ENCODE measurements at regions not wholly inside any gene's neighbourhood (a gene's known extent, or its start where the extent isn't known, plus 50 kb on each side); places are given as distances from the start of the nearest gene placed in this dataset.
"Not testable (repeated sequence)": the region's sequence is repeated elsewhere in the genome, so short reads cannot be mapped to it uniquely, and the experiment has no call there.

GRCh38 chr4:166153548-166153947 lies 280.5 kb downstream of the TLL1 start:
- no peak for DNase-seq

GRCh38 chr4:166162327-166162726 lies 289.3 kb downstream of the TLL1 start:
- no peak for DNase-seq

GRCh38 chr4:166165829-166166420 lies 292.9 kb downstream of the TLL1 start:
- no peak for DNase-seq

GRCh38 chr4:166169111-166169510 lies 296.1 kb downstream of the TLL1 start:
- DNase-seq, result no peak

- no peak for DNase-seq
These were observed 299.6 kb downstream of the TLL1 start for GRCh38 chr4:166172619-166173018.

GRCh38 chr4:166174717-166175490 lies 301.9 kb downstream of the TLL1 start:
- no peak for DNase-seq

GRCh38 chr4:166182145-166182544 lies 309.1 kb downstream of the TLL1 start:
- no peak for DNase-seq

GRCh38 chr4:166195101-166195500 lies 322.1 kb downstream of the TLL1 start:
- no peak for DNase-seq

- DNase-seq, result no peak
These were observed 324.1 kb downstream of the TLL1 start for GRCh38 chr4:166197166-166197565.

- DNase-seq, result no peak
These were observed 325.0 kb downstream of the TLL1 start for GRCh38 chr4:166198041-166198440.

GRCh38 chr4:166198516-166199310 lies 325.7 kb downstream of the TLL1 start:
- no peak for DNase-seq

- no peak for DNase-seq
These were observed 330.0 kb downstream of the TLL1 start for GRCh38 chr4:166202991-166203390.

GRCh38 chr4:166212326-166212725 lies 339.3 kb downstream of the TLL1 start:
- DNase-seq, result not testable (repeated sequence)

GRCh38 chr4:166222271-166222670 lies 349.2 kb downstream of the TLL1 start:
- DNase-seq, result no peak

- no peak for DNase-seq
These were observed 355.1 kb downstream of the TLL1 start for GRCh38 chr4:166228112-166228511.

- DNase-seq, result no peak
These were observed 356.8 kb downstream of the TLL1 start for GRCh38 chr4:166229799-166230198.

GRCh38 chr4:166230841-166231240 lies 357.8 kb downstream of the TLL1 start:
- no peak for DNase-seq

GRCh38 chr4:166239354-166239753 lies 366.3 kb downstream of the TLL1 start:
- no peak for DNase-seq

GRCh38 chr4:166252487-166253402 lies 379.7 kb downstream of the TLL1 start:
- no peak for DNase-seq

GRCh38 chr4:166257276-166257675 lies 384.2 kb downstream of the TLL1 start:
- no peak for DNase-seq

GRCh38 chr4:166257891-166258290 lies 384.9 kb downstream of the TLL1 start:
- DNase-seq, result no peak

GRCh38 chr4:166259081-166259480 lies 386.0 kb downstream of the TLL1 start:
- no peak for DNase-seq

All from stimulated activated CD4-positive, alpha-beta T cell treated with anti-CD3 and anti-CD28 coated beads, Interleukin-1b, Interleukin-23, amount 100 ng/mL, for 48 hours (primary cell).